Esophagus squamous epithelium (tissue), 4 donors: ENCODE measurements at regions not wholly inside any gene's neighbourhood (a gene's known extent, or its start where the extent isn't known, plus 50 kb on each side); places are given as distances from the start of the nearest gene placed in this dataset.

Experiments used
- POLR2A ChIP-seq, 4 donors: fragments of 450-650 bp; IDR thresholded peaks; one replicate each; pipeline ENCODE4 v1.6.1; 2017; ENCODE audit warnings: antibody characterized with exemption in 4 of 4, mild to moderate bottlenecking in 4 of 4, moderate library complexity in 3 of 4
- TF ChIP-seq, protein P1 (sequence below), 6 experiments: fragments of 450-650 bp in 4 of 6; fragments of 200-600 bp in 2 of 6; sonication (generic) in 2 of 6; IDR thresholded peaks; one replicate each; pipeline ENCODE4 v1.5.1; 2016 to 2019; ENCODE audit warnings: antibody characterized with exemption in 6 of 6, mild to moderate bottlenecking in 4 of 6, moderate library complexity in 4 of 6

DNA sequence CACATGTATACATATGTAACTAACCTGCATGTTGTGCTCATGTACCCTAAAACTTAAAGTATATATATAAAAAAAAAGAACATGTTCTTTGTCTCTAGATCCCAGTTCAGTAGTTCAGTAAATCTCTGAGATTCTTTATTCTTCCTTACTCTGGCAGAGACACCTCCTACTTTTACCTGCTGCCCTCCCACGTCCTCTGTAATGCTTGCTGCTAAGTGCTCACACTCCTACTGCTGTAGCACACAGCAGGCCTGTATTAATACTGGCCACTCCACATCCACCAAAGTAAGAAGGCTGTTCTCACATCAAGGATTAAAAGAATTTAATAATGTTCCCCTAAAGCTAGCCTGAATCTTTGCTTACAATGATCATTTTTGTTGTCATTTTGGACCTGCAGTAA is 648.4 kb upstream of the EYS start:
- no peak for TF ChIP-seq POLR2A (IDR thresholded peaks at IDR 0.05)
- TF ChIP-seq, protein P1, sequence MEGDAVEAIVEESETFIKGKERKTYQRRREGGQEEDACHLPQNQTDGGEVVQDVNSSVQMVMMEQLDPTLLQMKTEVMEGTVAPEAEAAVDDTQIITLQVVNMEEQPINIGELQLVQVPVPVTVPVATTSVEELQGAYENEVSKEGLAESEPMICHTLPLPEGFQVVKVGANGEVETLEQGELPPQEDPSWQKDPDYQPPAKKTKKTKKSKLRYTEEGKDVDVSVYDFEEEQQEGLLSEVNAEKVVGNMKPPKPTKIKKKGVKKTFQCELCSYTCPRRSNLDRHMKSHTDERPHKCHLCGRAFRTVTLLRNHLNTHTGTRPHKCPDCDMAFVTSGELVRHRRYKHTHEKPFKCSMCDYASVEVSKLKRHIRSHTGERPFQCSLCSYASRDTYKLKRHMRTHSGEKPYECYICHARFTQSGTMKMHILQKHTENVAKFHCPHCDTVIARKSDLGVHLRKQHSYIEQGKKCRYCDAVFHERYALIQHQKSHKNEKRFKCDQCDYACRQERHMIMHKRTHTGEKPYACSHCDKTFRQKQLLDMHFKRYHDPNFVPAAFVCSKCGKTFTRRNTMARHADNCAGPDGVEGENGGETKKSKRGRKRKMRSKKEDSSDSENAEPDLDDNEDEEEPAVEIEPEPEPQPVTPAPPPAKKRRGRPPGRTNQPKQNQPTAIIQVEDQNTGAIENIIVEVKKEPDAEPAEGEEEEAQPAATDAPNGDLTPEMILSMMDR (IDR thresholded peaks at IDR 0.05), result no peak
